Pancreas (tissue), 10 donors: ENCODE measurements at regions not wholly inside any gene's neighbourhood (a gene's known extent, or its start where the extent isn't known, plus 50 kb on each side); places are given as distances from the start of the nearest gene placed in this dataset.

ENCODE experiments used
- ATAC-seq, 4 donors: fragments of 200-7000 bp; cut with Tn5 transposase; one replicate each; pipeline versions ENCODE4 v1.8.0 to v1.9.1; 2020; ENCODE audit warnings: mild to moderate bottlenecking in 4 of 4, moderate library complexity in 4 of 4
- DNase-seq, 6 donors: peaks; one replicate each; pipeline ENCODE4 v3.0.0-alpha.2; 2020
- FAIRE-seq: peaks from 2 replicates; lab custom pipeline; 2012; peaks lifted over from hg19 to GRCh38; lab: Jason Lieb, UNC
- H3K27ac ChIP-seq, 4 donors: fragments of 200-600 bp; sonication (generic); 1 replicate in 3 of 4; 2 replicates in 1 of 4; pipeline versions ENCODE4 v1.5.0 to v1.8.0; 2020
- H3K27me3 ChIP-seq, 4 donors: fragments of 200-600 bp; one replicate each; pipeline ENCODE4 v1.8.0; 2021
- H3K36me3 ChIP-seq, 3 donors: fragments of 200-600 bp; sonication (generic) in 1 of 3; one replicate each; pipeline versions ENCODE4 v1.5.0 to v1.8.0; 2020 to 2021
- H3K4me1 ChIP-seq, 3 donors: fragments of 200-600 bp; one replicate each; pipeline ENCODE4 v1.8.0; 2021
- H3K4me3 ChIP-seq, 4 donors: fragments of 200-600 bp; sonication (generic) in 2 of 4; one replicate each; pipeline versions ENCODE4 v1.5.0 to v1.8.0; 2020 to 2021
- H3K9me3 ChIP-seq, 4 donors: fragments of 200-600 bp; one replicate each; pipeline ENCODE4 v1.8.0; 2021
- WGBS, 2 donors: extraction: QIAGEN DNeasy Blood & Tissue Kit; methylation state at CpG; one replicate each; pipeline ENCODE4 v1.1.7; 2013; 5-methylcytosine and 5-hydroxymethylcytosine counted together
- intact Hi-C, 3 donors: fragments of 100-400 bp; cut with DNase I; formaldehyde crosslinking; loops; one replicate each; pipeline versions ENCODE4 v1.11.1 to v1.14.2; 2022
- TF ChIP-seq, protein P1 (sequence below), 4 donors: fragments of 200-600 bp; sonication (generic) in 3 of 4; IDR thresholded peaks; one replicate each; pipeline versions ENCODE4 v1.5.0 to v1.8.0; 2021; ENCODE audit warnings: antibody characterized with exemption in 4 of 4
- donor health status: healthy with polysubstance abuse.
- donor health status: DM: no; HTN: no; CAD: no; lungs with moderate emphysema.
- donor health status: DM: no; HTN: no; CAD: no.
- donor health status: control.
- donor health status: control.
- donor health status: Bipolar disorder and iron deficiency.
- donor health status: DM: yes; HTN: yes; CAD: no.
- donor health status: DM: no; HTN: no; CAD: no.
- donor health status: DM: no; HTN: no; CAD: no.
- donor health status: DM: yes; HTN: yes; CAD: no.

DNA sequence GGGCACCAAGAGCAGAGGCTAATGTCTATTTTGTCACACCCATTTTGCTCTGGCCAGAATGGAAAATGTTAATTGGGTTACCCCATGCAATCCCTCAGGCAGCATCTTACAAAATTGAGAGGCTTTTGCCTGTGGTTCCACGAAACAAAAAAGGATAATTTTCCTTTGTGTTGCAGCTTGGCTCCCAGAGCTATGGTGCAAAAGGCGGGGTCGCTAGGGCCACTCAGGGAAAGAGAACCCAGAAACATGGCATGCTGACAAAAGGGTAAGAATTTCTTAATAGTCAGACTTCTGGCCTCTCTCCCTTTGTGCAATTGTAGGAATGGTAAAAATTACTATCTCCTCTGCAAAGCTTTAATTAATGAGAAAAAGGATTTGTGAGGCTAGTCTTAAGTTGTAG lies 119.6 kb upstream of the BANK1 start:
- WGBS, 2 donors: 62 to 74% methylated on average over 3 of the region's 3 CpGs
- no peak overlapping the region for H3K27ac ChIP-seq
- no peaks in the 10 kb centered on the region for H3K27me3 ChIP-seq
- DNase-seq (no peak), ATAC-seq (peak in 1 of 4 donors; percentile 29), FAIRE-seq (no peak)
- H3K9me3 ChIP-seq: no peaks in the 10 kb centered on the region
- TF ChIP-seq, protein P1, sequence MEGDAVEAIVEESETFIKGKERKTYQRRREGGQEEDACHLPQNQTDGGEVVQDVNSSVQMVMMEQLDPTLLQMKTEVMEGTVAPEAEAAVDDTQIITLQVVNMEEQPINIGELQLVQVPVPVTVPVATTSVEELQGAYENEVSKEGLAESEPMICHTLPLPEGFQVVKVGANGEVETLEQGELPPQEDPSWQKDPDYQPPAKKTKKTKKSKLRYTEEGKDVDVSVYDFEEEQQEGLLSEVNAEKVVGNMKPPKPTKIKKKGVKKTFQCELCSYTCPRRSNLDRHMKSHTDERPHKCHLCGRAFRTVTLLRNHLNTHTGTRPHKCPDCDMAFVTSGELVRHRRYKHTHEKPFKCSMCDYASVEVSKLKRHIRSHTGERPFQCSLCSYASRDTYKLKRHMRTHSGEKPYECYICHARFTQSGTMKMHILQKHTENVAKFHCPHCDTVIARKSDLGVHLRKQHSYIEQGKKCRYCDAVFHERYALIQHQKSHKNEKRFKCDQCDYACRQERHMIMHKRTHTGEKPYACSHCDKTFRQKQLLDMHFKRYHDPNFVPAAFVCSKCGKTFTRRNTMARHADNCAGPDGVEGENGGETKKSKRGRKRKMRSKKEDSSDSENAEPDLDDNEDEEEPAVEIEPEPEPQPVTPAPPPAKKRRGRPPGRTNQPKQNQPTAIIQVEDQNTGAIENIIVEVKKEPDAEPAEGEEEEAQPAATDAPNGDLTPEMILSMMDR (IDR thresholded peaks at IDR 0.05): no peak
- H3K36me3 ChIP-seq: no peaks in the 10 kb centered on the region
- no peak overlapping the region for H3K4me3 ChIP-seq
- H3K4me1 ChIP-seq: no peaks in the 10 kb centered on the region
- intact Hi-C loops: no loop called here

GRCh38 chr4:101670370-101670769 lies 120.2 kb upstream of the BANK1 start:
- no peak overlapping the region for H3K4me3 ChIP-seq
- H3K27ac ChIP-seq: no peak overlapping the region
- TF ChIP-seq, protein P1 (IDR thresholded peaks at IDR 0.05): no peak
- H3K4me1 ChIP-seq: no peaks in the 10 kb centered on the region
- no peaks in the 10 kb centered on the region for H3K9me3 ChIP-seq
- no peaks in the 10 kb centered on the region for H3K36me3 ChIP-seq
- intact Hi-C loops: no loop called here
- FAIRE-seq (no peak), ATAC-seq (no peak), DNase-seq (no peak)
- WGBS, 2 donors: 63 to 74% methylated on average over 4 of the region's 4 CpGs
- no peaks in the 10 kb centered on the region for H3K27me3 ChIP-seq

DNA sequence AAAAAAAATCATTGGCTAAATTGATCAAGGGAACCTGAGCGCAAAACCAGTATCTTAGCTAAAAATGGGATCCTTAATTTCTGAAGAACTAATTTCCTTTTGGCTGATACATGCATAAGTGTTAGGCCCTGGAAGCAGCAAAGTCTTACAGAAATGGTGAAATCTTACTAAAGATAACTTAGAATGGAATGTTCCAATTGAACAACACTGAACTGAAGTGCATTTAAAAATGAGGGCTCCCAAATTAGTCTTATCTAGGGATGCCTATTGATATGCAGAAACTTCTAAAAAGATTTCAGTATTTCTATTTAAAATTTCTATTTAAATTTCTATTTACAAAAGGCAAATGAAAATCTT lies 120.7 kb upstream of the BANK1 start:
- intact Hi-C loops: no loop called here
- ATAC-seq: no peak
- no peak overlapping the region for H3K27ac ChIP-seq
- DNase-seq: no peak
- H3K9me3 ChIP-seq: no peaks in the 10 kb centered on the region
- H3K4me1 ChIP-seq: no peaks in the 10 kb centered on the region
- H3K4me3 ChIP-seq: no peak overlapping the region
- 93 to 100% methylated on average over 1 of the region's 1 CpG for WGBS, 2 donors
- TF ChIP-seq, protein P1 (IDR thresholded peaks at IDR 0.05): no peak
- FAIRE-seq: no peak
- H3K27me3 ChIP-seq: no peaks in the 10 kb centered on the region
- H3K36me3 ChIP-seq: no peaks in the 10 kb centered on the region

DNA sequence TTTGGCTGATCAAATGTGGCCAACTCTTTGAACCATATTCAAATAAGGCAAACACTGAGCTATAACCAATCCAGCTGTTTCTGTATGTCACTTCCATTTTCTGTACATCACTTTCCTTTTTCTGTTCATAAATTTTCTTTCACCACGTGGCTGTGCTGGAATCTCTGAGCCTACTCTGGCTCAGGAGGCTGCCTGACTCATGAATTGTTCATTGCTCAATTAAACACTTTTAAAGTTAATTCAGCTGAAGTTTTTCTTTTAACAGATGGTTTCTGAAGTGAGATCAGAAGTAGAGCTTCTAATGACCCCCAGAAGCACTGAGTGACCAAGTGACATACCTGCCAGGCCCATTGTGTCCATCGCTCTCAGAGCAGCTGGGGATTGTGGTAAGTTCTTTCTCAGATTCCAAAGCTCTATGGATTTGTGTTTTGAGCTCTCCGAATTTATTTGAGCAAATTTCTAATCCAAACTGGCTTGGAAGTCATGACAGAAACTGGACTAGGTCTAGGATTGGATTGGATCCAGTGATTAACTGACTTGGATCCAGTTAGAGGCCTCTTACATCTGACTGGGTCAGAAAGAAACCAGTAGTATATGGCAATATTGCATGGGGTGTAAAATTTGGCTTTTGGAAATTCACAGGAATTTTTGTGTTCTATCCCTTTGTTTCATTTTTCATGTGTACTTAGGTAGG lies 121.2 kb upstream of the BANK1 start:
- Histone ChIP-seq H3K27me3 (no peaks in the 10 kb centered on the region), H3K36me3 (no peaks in the 10 kb centered on the region), H3K4me1 (no peaks in the 10 kb centered on the region), H3K4me3 (no peak overlapping the region), H3K27ac (no peak overlapping the region), H3K9me3 (no peaks in the 10 kb centered on the region)
- ATAC-seq (no peak), DNase-seq (no peak), FAIRE-seq (no peak)
- WGBS, 2 donors: 58 to 71% methylated on average over 3 of the region's 3 CpGs
- TF ChIP-seq, protein P1 (IDR thresholded peaks at IDR 0.05): no peak
- intact Hi-C loops: no loop called here

GRCh38 chr4:101667348-101667747 lies 123.2 kb upstream of the BANK1 start:
- 75 to 77% methylated on average over 4 of the region's 4 CpGs for WGBS, 2 donors
- no peak overlapping the region for H3K4me3 ChIP-seq
- no peak for FAIRE-seq
- no peak overlapping the region for H3K27ac ChIP-seq
- H3K9me3 ChIP-seq: no peaks in the 10 kb centered on the region
- no peak for DNase-seq
- TF ChIP-seq, protein P1 (IDR thresholded peaks at IDR 0.05): no peak
- no peaks in the 10 kb centered on the region for H3K36me3 ChIP-seq
- H3K4me1 ChIP-seq: no peaks in the 10 kb centered on the region
- intact Hi-C loops: no loop called here
- H3K27me3 ChIP-seq: no peaks in the 10 kb centered on the region
- no peak for ATAC-seq
